ENCODE measurements at regions not wholly inside any gene's neighbourhood (a gene's known extent, or its start where the extent isn't known, plus 50 kb on each side); places are given as distances from the start of the nearest gene placed in this dataset.
A peak's percentile ranks its signal among the peaks of the same experiment; 100 is the strongest.

GRCh38 chr1:30106125-30106524 is 617.3 kb downstream of the MATN1 start:
- no peaks in the 10 kb centered on the region for H3K27me3 ChIP-seq (ENCODE audit: insufficient read depth, low read depth, severe bottlenecking)
- H3K36me3 ChIP-seq: no peaks in the 10 kb centered on the region
- no peak overlapping the region for H3K27ac ChIP-seq
- no peak overlapping the region for H3K4me3 ChIP-seq (ENCODE audit: low read depth, low read length)
- DNase-seq: peak; percentile 88
- no peaks in the 10 kb centered on the region for H3K9me3 ChIP-seq (ENCODE audit: severe bottlenecking)
- TF ChIP-seq CTCF (IDR thresholded peaks at IDR 0.05; ENCODE audit: low read depth, low read length): peak; percentile 90

GRCh38 chr1:30104551-30104950 is 618.8 kb downstream of the MATN1 start:
- H3K9me3 ChIP-seq (ENCODE audit: severe bottlenecking): no peaks in the 10 kb centered on the region
- H3K27me3 ChIP-seq (ENCODE audit: insufficient read depth, low read depth, severe bottlenecking): no peaks in the 10 kb centered on the region
- H3K27ac ChIP-seq: no peak overlapping the region
- DNase-seq: no peak
- no peak for TF ChIP-seq CTCF (IDR thresholded peaks at IDR 0.05; ENCODE audit: low read depth, low read length)
- no peaks in the 10 kb centered on the region for H3K36me3 ChIP-seq
- H3K4me3 ChIP-seq (ENCODE audit: low read depth, low read length): no peak overlapping the region

GRCh38 chr1:30103708-30104411 is 619.5 kb downstream of the MATN1 start:
- Histone ChIP-seq H3K9me3 (ENCODE audit: severe bottlenecking) (no peaks in the 10 kb centered on the region), H3K27ac (no peak overlapping the region), H3K36me3 (no peaks in the 10 kb centered on the region), H3K27me3 (ENCODE audit: insufficient read depth, low read depth, severe bottlenecking) (no peaks in the 10 kb centered on the region), H3K4me3 (ENCODE audit: low read depth, low read length) (no peak overlapping the region)
- TF ChIP-seq CTCF (IDR thresholded peaks at IDR 0.05; ENCODE audit: low read depth, low read length): no peak
- no peak for DNase-seq

DNA sequence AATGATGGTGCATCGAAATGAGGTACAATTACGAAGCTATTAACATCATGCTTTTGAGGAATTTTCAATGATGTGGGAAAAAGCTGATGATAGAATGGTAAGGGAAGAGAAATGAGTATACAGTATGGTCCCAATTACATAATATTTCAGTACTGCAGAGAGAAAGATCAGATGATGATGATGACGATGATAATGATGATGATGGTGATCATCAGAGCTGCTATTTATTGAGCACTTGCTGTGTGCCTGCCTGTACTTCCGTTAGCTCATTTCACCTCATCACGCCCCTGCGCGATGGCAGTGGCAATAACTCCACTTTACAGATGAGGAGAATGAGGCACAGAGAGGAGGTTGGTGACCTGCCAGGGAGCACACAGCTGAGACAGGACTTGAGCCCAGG is 620.8 kb downstream of the MATN1 start:
- Histone ChIP-seq H3K27ac (no peak overlapping the region), H3K27me3 (ENCODE audit: insufficient read depth, low read depth, severe bottlenecking) (no peaks in the 10 kb centered on the region), H3K36me3 (no peaks in the 10 kb centered on the region), H3K4me3 (ENCODE audit: low read depth, low read length) (no peak overlapping the region), H3K9me3 (ENCODE audit: severe bottlenecking) (no peaks in the 10 kb centered on the region)
- TF ChIP-seq CTCF (IDR thresholded peaks at IDR 0.05; ENCODE audit: low read depth, low read length): no peak
- DNase-seq: no peak

DNA sequence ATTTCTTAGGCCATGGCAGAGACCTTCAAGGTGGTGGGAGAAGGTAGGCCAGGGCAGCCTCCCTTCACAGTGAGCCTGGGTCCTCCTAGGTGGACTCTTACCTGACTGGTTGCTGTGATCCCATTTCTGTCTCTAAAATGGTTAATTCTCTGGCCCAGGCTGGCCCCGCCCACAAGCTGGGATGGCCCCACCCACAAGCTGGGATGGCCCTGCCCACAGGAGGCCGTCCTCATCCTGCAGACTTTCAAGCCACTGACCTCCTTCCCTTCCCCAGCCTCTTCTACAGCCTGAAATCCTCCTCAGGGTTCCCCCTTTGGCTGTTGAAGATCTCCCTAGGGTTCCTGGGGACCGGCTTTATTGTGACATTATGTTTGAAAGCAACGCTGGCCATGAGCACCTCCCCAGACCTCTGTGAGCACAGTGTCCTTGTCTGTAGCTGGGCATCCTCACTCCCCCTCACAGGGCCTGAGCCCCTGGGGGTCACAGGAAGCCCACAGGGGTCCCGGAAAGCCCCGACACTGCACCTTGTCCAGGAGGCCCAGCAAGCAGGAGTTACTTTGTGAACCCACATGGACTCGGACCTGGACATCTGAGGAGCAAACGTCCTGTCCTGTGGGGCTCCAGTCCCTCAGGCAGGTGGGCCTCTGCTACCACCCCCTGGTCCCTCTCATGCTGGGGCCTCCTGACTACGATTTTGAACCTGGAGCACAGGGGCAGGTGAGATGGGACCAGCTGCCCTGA is 621.7 kb downstream of the MATN1 start:
- DNase-seq: peak; percentile 51
- TF ChIP-seq CTCF (IDR thresholded peaks at IDR 0.05; ENCODE audit: low read depth, low read length): no peak
- Histone ChIP-seq H3K36me3 (no peaks in the 10 kb centered on the region), H3K27ac (no peak overlapping the region), H3K9me3 (ENCODE audit: severe bottlenecking) (no peaks in the 10 kb centered on the region), H3K4me3 (ENCODE audit: low read depth, low read length) (no peak overlapping the region), H3K27me3 (ENCODE audit: insufficient read depth, low read depth, severe bottlenecking) (no peaks in the 10 kb centered on the region)
